ENCODE measurements at regions not wholly inside any gene's neighbourhood (a gene's known extent, or its start where the extent isn't known, plus 50 kb on each side); places are given as distances from the start of the nearest gene placed in this dataset.
"Not testable (repeated sequence)": the region's sequence is repeated elsewhere in the genome, so short reads cannot be mapped to it uniquely, and the experiment has no call there.

- ATAC-seq (no peak), DNase-seq (no peak)
These were observed 857.1 kb upstream of the GBE1 start for GRCh38 chr3:82618594-82618993.

- DNase-seq: no peak
- no peak for ATAC-seq
These were observed 848.8 kb upstream of the GBE1 start for GRCh38 chr3:82610236-82610635.

DNA sequence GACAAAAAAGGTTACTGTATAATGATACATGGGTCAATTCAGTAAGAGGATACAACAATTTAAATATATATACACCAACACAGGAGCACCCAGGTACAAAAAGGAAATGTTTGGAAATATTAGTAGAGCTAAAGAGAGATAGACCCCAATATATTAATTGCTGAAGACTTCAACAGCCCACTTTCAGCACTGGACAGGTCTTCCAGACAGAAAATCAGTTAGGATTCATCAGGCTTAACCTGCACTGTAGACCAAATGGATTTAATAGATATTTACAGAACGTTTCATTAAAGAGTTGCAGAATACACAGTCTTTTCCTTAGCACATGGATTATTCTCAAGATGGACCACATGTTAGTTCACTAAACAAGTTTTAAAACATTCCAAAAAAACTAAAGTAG is 845.9 kb upstream of the GBE1 start:
- no peak for DNase-seq

DNA sequence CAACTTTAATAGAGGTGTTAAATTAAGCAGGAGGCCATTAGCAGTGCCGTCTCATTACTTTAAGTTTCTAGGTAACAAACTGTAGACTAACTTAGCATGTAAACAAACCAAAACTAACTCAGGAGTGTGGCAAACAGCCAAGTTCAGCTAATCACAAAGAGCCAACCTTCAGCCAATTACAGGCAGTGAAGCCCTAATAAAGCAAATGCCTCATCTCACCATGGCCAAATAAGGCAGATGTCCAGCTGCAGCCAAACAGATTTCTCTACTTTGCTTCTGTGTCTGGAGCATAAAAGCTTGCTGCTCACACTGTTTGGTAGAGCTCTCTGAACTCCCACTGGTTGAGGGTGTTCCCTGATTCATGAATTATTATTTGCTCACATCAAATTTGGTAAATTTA is 835.4 kb upstream of the GBE1 start:
- ATAC-seq: no peak
- no peak for DNase-seq

More for the DNA sequence above, 845.9 kb upstream of the GBE1 start:
- no peak for ATAC-seq

GRCh38 chr3:82595530-82595929 is 834.1 kb upstream of the GBE1 start:
- no peak for ATAC-seq
- no peak for DNase-seq

- DNase-seq: no peak
- ATAC-seq: no peak
These were observed 825.7 kb upstream of the GBE1 start for GRCh38 chr3:82587174-82587573.

GRCh38 chr3:82586414-82586813 is 825.0 kb upstream of the GBE1 start:
- ATAC-seq (no peak), DNase-seq (no peak)

GRCh38 chr3:82586002-82586401 is 824.6 kb upstream of the GBE1 start:
- not testable (repeated sequence) for DNase-seq, ATAC-seq

GRCh38 chr3:82585591-82585990 is 824.1 kb upstream of the GBE1 start:
- DNase-seq, ATAC-seq: not testable (repeated sequence)

- DNase-seq, ATAC-seq: not testable (repeated sequence)
These were observed 823.4 kb upstream of the GBE1 start for GRCh38 chr3:82584861-82585260.

GRCh38 chr3:82584415-82584814 is 823.0 kb upstream of the GBE1 start:
- not testable (repeated sequence) for ATAC-seq, DNase-seq

GRCh38 chr3:82581350-82581749 is 819.9 kb upstream of the GBE1 start:
- ATAC-seq (no peak), DNase-seq (no peak)

DNA sequence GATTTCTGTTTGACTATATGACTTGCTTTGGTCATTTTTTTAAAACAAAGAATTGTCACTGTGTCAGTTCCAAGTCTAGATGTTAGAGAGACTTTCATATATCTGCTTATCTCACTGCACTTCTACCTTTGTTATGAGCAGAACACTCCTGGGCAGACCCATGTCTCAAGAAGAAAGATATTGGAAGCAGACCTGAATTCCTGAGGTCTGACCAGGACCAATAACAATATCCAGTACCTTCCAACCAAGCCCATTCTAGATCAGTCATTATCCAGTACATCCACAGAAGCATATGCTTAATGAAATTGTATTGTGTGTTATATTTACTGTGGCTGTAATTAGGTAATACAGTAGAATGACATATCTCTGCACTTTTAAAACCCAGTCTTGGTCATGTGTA is 811.3 kb upstream of the GBE1 start:
- ATAC-seq (no peak), DNase-seq (no peak)

DNA sequence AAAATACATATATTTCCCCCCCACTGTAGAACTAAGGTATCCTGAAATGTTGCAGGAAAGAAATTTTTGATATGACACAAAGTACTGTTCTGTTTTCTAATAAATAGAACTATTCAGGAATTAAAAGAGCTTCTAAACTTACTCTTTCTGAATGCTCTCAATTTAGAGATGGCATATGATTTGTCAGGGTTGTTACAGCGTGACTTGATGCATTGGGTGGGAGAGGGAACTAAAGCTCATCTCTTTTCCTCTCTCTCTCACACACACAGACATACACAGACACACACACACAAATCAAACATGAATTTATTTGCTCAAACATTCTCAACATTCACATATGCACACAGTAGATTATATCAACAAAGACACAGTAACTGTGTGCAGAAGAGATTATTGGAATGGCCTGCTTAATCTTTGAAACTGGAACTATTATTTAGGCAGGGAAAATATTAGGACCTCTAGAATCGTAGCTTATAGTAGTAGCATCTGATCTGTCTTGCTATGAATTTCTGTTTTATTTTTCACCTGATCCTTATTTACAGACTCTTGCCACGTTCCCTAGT is 807.4 kb upstream of the GBE1 start:
- no peak for ATAC-seq
- no peak for DNase-seq

- DNase-seq (no peak), ATAC-seq (no peak)
These were observed 805.7 kb upstream of the GBE1 start for GRCh38 chr3:82567029-82567600.

DNA sequence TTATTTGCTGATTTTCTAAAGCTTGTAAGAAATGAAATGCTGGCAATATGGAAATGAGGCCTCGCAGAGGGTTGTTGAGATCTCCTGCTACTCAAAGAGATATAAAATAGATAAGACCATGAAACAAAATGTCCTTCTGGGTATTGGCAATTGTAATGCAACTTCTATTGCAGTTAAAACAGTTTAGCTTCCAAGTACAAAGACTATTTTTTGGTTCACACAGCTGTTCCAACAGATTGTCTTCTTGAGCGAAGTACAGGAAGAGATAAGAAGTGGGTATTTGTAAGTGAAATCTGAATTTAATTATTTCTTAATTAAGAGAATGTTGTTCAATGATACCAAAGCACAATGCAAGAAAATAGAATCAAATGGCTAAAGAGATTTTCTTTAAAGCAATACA is 801.5 kb upstream of the GBE1 start:
- no peak for DNase-seq

GRCh38 chr3:82561784-82562183 is 800.3 kb upstream of the GBE1 start:
- DNase-seq (no peak), ATAC-seq (no peak)

More for the DNA sequence above, 801.5 kb upstream of the GBE1 start:
- ATAC-seq: no peak

GRCh38 chr3:82558081-82558480 is 796.6 kb upstream of the GBE1 start:
- DNase-seq (no peak), ATAC-seq (no peak)

GRCh38 chr3:82556113-82556512 is 794.7 kb upstream of the GBE1 start:
- ATAC-seq (no peak), DNase-seq (no peak)

DNA sequence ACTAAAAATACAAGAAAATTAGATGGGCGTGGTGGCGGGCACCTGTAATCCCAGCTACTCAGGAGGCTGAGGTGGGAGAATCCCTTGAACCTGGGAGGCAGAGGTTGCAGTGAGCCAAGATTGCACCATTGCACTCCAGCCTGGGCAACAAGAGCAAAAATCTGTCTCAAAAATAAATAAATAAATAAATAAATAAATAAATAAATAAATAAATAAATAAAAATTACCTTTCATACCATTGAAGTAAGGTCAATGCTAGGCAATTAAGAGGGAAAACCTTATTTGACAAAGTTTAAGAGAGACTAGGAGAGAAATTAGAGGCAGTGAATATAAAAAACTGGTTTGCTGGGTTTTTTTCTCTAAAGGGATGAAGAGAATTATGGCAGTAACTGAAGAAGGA is 781.1 kb upstream of the GBE1 start:
- DNase-seq, ATAC-seq: not testable (repeated sequence)

GRCh38 chr3:82521657-82522056 is 760.2 kb upstream of the GBE1 start:
- DNase-seq (no peak), ATAC-seq (no peak)

- DNase-seq (no peak), ATAC-seq (no peak)
These were observed 759.4 kb upstream of the GBE1 start for GRCh38 chr3:82520846-82521245.

DNA sequence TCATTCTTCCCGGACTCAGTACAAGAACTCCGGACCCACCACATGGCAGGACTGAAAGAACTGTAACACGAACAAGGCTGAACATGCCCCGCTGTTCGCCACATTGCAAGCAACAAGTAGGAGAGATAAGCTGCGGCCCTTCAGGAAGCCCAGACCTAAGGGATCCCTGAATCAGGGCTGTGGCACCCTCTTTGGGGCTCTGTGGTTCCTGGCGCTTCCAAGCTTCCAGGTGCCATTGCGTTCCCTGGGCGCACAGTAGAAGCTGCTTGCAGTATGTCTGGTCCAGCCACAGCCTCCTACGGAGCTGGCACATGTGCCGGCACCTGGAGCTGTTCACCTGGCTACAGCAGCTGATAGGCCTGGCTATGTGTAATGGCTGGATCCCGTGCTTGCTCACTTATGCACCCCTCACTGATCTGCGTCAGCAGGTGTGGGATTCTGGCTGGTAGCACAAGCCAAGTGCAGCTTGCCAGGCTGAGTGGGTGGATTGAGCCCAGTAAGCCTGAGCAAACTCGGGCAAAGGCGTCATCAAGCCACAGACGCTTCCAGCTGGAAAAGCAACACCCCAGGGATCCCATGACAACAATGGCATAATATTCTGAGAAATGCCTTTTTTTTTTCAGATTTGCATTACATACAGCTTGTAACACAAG is 748.6 kb upstream of the GBE1 start:
- ATAC-seq (no peak), DNase-seq (no peak)

All from stimulated activated naive CD8-positive, alpha-beta T cell treated with anti-CD3 and anti-CD28 coated beads, Interleukin-15, Interleukin-2, amounts not matched to agents 100 U/mL and 50 U/mL, for 24 hours (primary cell).